GM23338 (cell line): ENCODE measurements at regions not wholly inside any gene's neighbourhood (a gene's known extent, or its start where the extent isn't known, plus 50 kb on each side); places are given as distances from the start of the nearest gene placed in this dataset.

Experiments used
- ATAC-seq: fragments of 200-7000 bp; cut with Tn5 transposase; 3 replicates; pipeline ENCODE4 v1.9.1; 2020
- DNase-seq: peaks from one replicate; pipeline ENCODE4 v3.0.0-alpha.2; 2015; ENCODE audit warnings: low spot score
- H2AFZ ChIP-seq: fragments of 200-600 bp; sonication (generic); 2 replicates; pipeline ENCODE4 v1.8.0; 2016; ENCODE audit warnings: antibody characterized with exemption, mild to moderate bottlenecking, moderate library complexity
- H3F3A ChIP-seq: fragments of 200-600 bp; sonication (generic); replicated peaks from 2 replicates; pipeline ENCODE4 v1.8.0; 2017; ENCODE audit warnings: antibody characterized with exemption, mixed run types, low read depth
- H3K27ac ChIP-seq: fragments of 200-600 bp; sonication (generic); 2 replicates; pipeline ENCODE4 v1.6.1; 2016; ENCODE audit warnings: low read depth
- H3K27me3 ChIP-seq: fragments of 200-600 bp; sonication (generic); 2 replicates; pipeline ENCODE4 v1.8.0; 2016; ENCODE audit warnings: mild to moderate bottlenecking, mixed run types, moderate library complexity; ENCODE audit not compliant: insufficient read depth
- H3K36me3 ChIP-seq: fragments of 200-600 bp; sonication (generic); 2 replicates; pipeline ENCODE4 v1.8.0; 2016; ENCODE audit warnings: mild to moderate bottlenecking; ENCODE audit not compliant: insufficient read depth
- H3K4me1 ChIP-seq: fragments of 200-600 bp; sonication (generic); 2 replicates; pipeline ENCODE4 v1.8.0; 2016; ENCODE audit warnings: mild to moderate bottlenecking, moderate library complexity; ENCODE audit not compliant: insufficient read depth
- H3K4me2 ChIP-seq: fragments of 200-600 bp; sonication (generic); 2 replicates; pipeline ENCODE4 v1.7.1; 2017; ENCODE audit warnings: mixed run types
- H3K4me3 ChIP-seq: fragments of 200-600 bp; sonication (generic); 2 replicates; pipeline ENCODE4 v1.6.1; 2016; ENCODE audit warnings: mixed run types
- H3K79me2 ChIP-seq: fragments of 200-600 bp; sonication (generic); replicated peaks from 2 replicates; pipeline ENCODE4 v1.8.0; 2017; ENCODE audit warnings: mild to moderate bottlenecking; ENCODE audit not compliant: insufficient read depth
- H3K9me2 ChIP-seq: fragments of 200-600 bp; sonication (generic); 2 replicates; pipeline ENCODE4 v1.8.0; 2017; ENCODE audit not compliant: insufficient read depth
- H4K20me1 ChIP-seq: fragments of 200-600 bp; sonication (generic); replicated peaks from 2 replicates; pipeline ENCODE4 v1.8.0; 2017; ENCODE audit warnings: mild to moderate bottlenecking; ENCODE audit not compliant: insufficient read depth
- H3K27ac Mint-ChIP-seq: 2 replicates; pipeline ENCODE4 v1.8.0; 2020; ENCODE audit warnings: inconsistent platforms, mild to moderate bottlenecking, moderate library complexity, mixed read lengths
- H3K27me3 Mint-ChIP-seq: 3 replicates; pipeline ENCODE4 v1.8.0; 2022; ENCODE audit warnings: low read depth, mild to moderate bottlenecking, moderate library complexity, mixed read lengths, inconsistent platforms; ENCODE audit not compliant: insufficient read depth, poor library complexity
- H3K36me3 Mint-ChIP-seq: 3 replicates; pipeline ENCODE4 v1.8.0; 2021; ENCODE audit warnings: low read depth, mild to moderate bottlenecking, inconsistent platforms, moderate library complexity, mixed read lengths
- H3K4me1 Mint-ChIP-seq: 3 replicates; pipeline ENCODE4 v1.8.0; 2020; ENCODE audit warnings: mild to moderate bottlenecking, inconsistent platforms, mixed read lengths
- H3K4me3 Mint-ChIP-seq: 3 replicates; pipeline ENCODE4 v1.8.0; 2021; ENCODE audit warnings: moderate library complexity, mild to moderate bottlenecking, inconsistent platforms, mixed read lengths
- H3K9me3 Mint-ChIP-seq: 3 replicates; pipeline ENCODE4 v1.8.0; 2020; ENCODE audit warnings: moderate library complexity, mild to moderate bottlenecking, inconsistent platforms, mixed read lengths
- CREB1 ChIP-seq: fragments of 250-450 bp; sonication (Bioruptor Pico); IDR thresholded peaks from 2 replicates; pipeline ENCODE4 v1.5.0; 2020; ENCODE audit warnings: low read depth, mild to moderate bottlenecking, moderate library complexity
- CTCF ChIP-seq, 2 experiments: fragments of 200-600 bp in 1 of 2; sonication (generic) in 1 of 2; conservative IDR thresholded peaks; 2 replicates each; pipeline versions ENCODE4 v1.5.1 to v1.6.1; 2016 to 2017; ENCODE audit warnings: antibody characterized with exemption in 2 of 2, low read depth in 2 of 2, mild to moderate bottlenecking in 2 of 2, moderate library complexity in 1 of 2
- ETS1 ChIP-seq: IDR thresholded peaks from 2 replicates; pipeline ENCODE4 v1.6.1; 2016; ENCODE audit warnings: antibody characterized with exemption
- EZH2 ChIP-seq: fragments of 200-600 bp; sonication (generic); IDR thresholded peaks from one replicate; pipeline ENCODE4 v1.8.0; 2017; ENCODE audit warnings: antibody characterized with exemption, mild to moderate bottlenecking, low read depth; ENCODE audit not compliant: unreplicated experiment
- EZH2phosphoT487 ChIP-seq: fragments of 200-600 bp; sonication (generic); IDR thresholded peaks from one replicate; pipeline ENCODE4 v1.8.1; 2018; ENCODE audit warnings: antibody characterized with exemption; ENCODE audit not compliant: unreplicated experiment
- JUNB ChIP-seq: IDR thresholded peaks from one replicate; pipeline ENCODE4 v1.6.1; 2016; ENCODE audit warnings: antibody characterized with exemption; ENCODE audit not compliant: unreplicated experiment
- NANOG ChIP-seq: IDR thresholded peaks from 2 replicates; pipeline ENCODE4 v1.6.1; 2016; ENCODE audit warnings: antibody characterized with exemption, borderline replicate concordance
- POLR2AphosphoS5 ChIP-seq: IDR thresholded peaks from 2 replicates; pipeline ENCODE4 v1.6.1; 2016; ENCODE audit warnings: antibody characterized with exemption, low read depth
- REST ChIP-seq: IDR thresholded peaks from one replicate; pipeline ENCODE4 v1.6.1; 2018; ENCODE audit warnings: antibody characterized with exemption; ENCODE audit not compliant: unreplicated experiment
- STAT1 ChIP-seq: IDR thresholded peaks from one replicate; pipeline ENCODE4 v1.6.1; 2016; ENCODE audit warnings: antibody characterized with exemption; ENCODE audit not compliant: unreplicated experiment
- ZNF114 ChIP-seq: fragments of 250-450 bp; sonication (Bioruptor Pico); IDR thresholded peaks from 2 replicates; pipeline ENCODE4 v1.5.0; 2020; ENCODE audit warnings: mild to moderate bottlenecking, moderate library complexity
- ZNF331 ChIP-seq: fragments of 250-450 bp; sonication (Bioruptor Pico); IDR thresholded peaks from 2 replicates; pipeline ENCODE4 v1.5.0; 2020; ENCODE audit warnings: low read depth, mild to moderate bottlenecking, moderate library complexity
- TF ChIP-seq, protein P1 (sequence below): fragments of 250-450 bp; sonication (Bioruptor Pico); IDR thresholded peaks from 2 replicates; pipeline ENCODE4 v1.5.0; 2020; ENCODE audit warnings: mild to moderate bottlenecking, moderate library complexity

- H3K4me2 ChIP-seq: peak overlapping the region; percentile 35; the same call in 1 of the 2 replicates
- no peaks in the 10 kb centered on the region for H3K79me2 ChIP-seq
- peak; percentile 65 for ATAC-seq
- H3K9me2 ChIP-seq: no peaks in the 10 kb centered on the region
- no peaks in the 10 kb centered on the region for H3F3A ChIP-seq
- no peak overlapping the region for H3K4me3 ChIP-seq
- no peaks in the 10 kb centered on the region for H3K36me3 ChIP-seq
- H3K27ac ChIP-seq: no peak overlapping the region
- Mint-ChIP-seq H3K27ac (no peak overlapping the region), H3K36me3 (no peaks in the 10 kb centered on the region), H3K4me1 (peaks cover 12% of the 10 kb centered on the region; the same call in 2 of the 3 replicates), H3K9me3 (no peaks in the 10 kb centered on the region), H3K27me3 (peaks cover 2% of the 10 kb centered on the region), H3K4me3 (no peak overlapping the region)
- H2AFZ ChIP-seq: 0 out of 2 replicates have a peak overlapping the region, but pooled peaks have one; percentile 70
- no peak for TF ChIP-seq POLR2AphosphoS5
- no peak for TF ChIP-seq EZH2
- TF ChIP-seq CTCF (conservative IDR thresholded peaks at IDR 0.05; ENCODE audit: low read depth in 2 of 2): no peak
- no peak for TF ChIP-seq JUNB
- TF ChIP-seq CREB1 (CRISPR knock-in tag): no peak
- no peak for TF ChIP-seq ETS1
- no peak for TF ChIP-seq REST
- no peak for TF ChIP-seq ZNF331 (CRISPR knock-in tag)
- TF ChIP-seq STAT1: no peak
- TF ChIP-seq NANOG: no peak
- no peak for TF ChIP-seq EZH2phosphoT487
- TF ChIP-seq, protein P1, sequence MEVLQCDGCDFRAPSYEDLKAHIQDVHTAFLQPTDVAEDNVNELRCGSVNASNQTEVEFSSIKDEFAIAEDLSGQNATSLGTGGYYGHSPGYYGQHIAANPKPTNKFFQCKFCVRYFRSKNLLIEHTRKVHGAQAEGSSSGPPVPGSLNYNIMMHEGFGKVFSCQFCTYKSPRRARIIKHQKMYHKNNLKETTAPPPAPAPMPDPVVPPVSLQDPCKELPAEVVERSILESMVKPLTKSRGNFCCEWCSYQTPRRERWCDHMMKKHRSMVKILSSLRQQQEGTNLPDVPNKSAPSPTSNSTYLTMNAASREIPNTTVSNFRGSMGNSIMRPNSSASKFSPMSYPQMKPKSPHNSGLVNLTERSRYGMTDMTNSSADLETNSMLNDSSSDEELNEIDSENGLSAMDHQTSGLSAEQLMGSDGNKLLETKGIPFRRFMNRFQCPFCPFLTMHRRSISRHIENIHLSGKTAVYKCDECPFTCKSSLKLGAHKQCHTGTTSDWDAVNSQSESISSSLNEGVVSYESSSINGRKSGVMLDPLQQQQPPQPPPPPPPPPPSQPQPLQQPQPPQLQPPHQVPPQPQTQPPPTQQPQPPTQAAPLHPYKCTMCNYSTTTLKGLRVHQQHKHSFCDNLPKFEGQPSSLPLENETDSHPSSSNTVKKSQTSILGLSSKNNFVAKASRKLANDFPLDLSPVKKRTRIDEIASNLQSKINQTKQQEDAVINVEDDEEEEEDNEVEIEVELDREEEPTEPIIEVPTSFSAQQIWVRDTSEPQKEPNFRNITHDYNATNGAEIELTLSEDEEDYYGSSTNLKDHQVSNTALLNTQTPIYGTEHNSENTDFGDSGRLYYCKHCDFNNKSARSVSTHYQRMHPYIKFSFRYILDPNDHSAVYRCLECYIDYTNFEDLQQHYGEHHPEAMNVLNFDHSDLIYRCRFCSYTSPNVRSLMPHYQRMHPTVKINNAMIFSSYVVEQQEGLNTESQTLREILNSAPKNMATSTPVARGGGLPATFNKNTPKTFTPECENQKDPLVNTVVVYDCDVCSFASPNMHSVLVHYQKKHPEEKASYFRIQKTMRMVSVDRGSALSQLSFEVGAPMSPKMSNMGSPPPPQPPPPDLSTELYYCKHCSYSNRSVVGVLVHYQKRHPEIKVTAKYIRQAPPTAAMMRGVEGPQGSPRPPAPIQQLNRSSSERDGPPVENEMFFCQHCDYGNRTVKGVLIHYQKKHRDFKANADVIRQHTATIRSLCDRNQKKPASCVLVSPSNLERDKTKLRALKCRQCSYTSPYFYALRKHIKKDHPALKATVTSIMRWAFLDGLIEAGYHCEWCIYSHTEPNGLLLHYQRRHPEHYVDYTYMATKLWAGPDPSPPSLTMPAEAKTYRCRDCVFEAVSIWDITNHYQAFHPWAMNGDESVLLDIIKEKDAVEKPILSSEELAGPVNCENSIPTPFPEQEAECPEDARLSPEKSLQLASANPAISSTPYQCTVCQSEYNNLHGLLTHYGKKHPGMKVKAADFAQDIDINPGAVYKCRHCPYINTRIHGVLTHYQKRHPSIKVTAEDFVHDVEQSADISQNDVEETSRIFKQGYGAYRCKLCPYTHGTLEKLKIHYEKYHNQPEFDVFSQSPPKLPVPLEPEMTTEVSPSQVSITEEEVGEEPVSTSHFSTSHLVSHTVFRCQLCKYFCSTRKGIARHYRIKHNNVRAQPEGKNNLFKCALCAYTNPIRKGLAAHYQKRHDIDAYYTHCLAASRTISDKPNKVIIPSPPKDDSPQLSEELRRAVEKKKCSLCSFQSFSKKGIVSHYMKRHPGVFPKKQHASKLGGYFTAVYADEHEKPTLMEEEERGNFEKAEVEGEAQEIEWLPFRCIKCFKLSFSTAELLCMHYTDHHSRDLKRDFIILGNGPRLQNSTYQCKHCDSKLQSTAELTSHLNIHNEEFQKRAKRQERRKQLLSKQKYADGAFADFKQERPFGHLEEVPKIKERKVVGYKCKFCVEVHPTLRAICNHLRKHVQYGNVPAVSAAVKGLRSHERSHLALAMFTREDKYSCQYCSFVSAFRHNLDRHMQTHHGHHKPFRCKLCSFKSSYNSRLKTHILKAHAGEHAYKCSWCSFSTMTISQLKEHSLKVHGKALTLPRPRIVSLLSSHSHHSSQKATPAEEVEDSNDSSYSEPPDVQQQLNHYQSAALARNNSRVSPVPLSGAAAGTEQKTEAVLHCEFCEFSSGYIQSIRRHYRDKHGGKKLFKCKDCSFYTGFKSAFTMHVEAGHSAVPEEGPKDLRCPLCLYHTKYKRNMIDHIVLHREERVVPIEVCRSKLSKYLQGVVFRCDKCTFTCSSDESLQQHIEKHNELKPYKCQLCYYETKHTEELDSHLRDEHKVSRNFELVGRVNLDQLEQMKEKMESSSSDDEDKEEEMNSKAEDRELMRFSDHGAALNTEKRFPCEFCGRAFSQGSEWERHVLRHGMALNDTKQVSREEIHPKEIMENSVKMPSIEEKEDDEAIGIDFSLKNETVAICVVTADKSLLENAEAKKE (CRISPR knock-in tag): no peak
- no peak for TF ChIP-seq ZNF114 (CRISPR knock-in tag)
- no peaks in the 10 kb centered on the region for H4K20me1 ChIP-seq
- H3K27me3 ChIP-seq: no peaks in the 10 kb centered on the region
- peak; percentile 3 for DNase-seq
- H3K4me1 ChIP-seq: 0 out of 2 replicates have a peak, but pooled peaks cover 7% of the 10 kb centered on the region
Observed at GRCh38 chrX:104318330-104319009, 63.7 kb upstream of the ESX1 start.
